GM19035 (cell line): ENCODE measurements at regions not wholly inside any gene's neighbourhood (a gene's known extent, or its start where the extent isn't known, plus 50 kb on each side); places are given as distances from the start of the nearest gene placed in this dataset.

Source experiments
- ATAC-seq: cut with Tn5 transposase; IDR thresholded peaks from one replicate; pipeline ENCODE4 v1.9.1; 2021; ENCODE audit not compliant: unreplicated experiment

GRCh38 chr11:116698080-116698479 is 74.7 kb downstream of the BUD13 start:
- ATAC-seq, result no peak

- ATAC-seq, result no peak
These were observed 75.1 kb downstream of the BUD13 start for GRCh38 chr11:116697639-116698038.

- no peak for ATAC-seq
These were observed 75.8 kb downstream of the BUD13 start for GRCh38 chr11:116697011-116697410.

- no peak for ATAC-seq
These were observed 76.3 kb downstream of the BUD13 start for GRCh38 chr11:116696381-116696941.

- no peak for ATAC-seq
These were observed 77.0 kb downstream of the BUD13 start for GRCh38 chr11:116695657-116696254.

- no peak for ATAC-seq
These were observed 77.8 kb downstream of the BUD13 start for GRCh38 chr11:116694815-116695590.

- no peak for ATAC-seq
These were observed 78.5 kb downstream of the BUD13 start for GRCh38 chr11:116694349-116694725.

- ATAC-seq, result no peak
These were observed 79.0 kb downstream of the BUD13 start for GRCh38 chr11:116693593-116694348.

GRCh38 chr11:116693102-116693570 is 79.7 kb downstream of the BUD13 start:
- ATAC-seq, result no peak

- ATAC-seq, result no peak
These were observed 80.3 kb downstream of the BUD13 start for GRCh38 chr11:116692318-116693101.

GRCh38 chr11:116691771-116692177 is 81.0 kb downstream of the BUD13 start:
- no peak for ATAC-seq

- no peak for ATAC-seq
These were observed 82.2 kb downstream of the BUD13 start for GRCh38 chr11:116690611-116691010.

- ATAC-seq, result no peak
These were observed 83.2 kb downstream of the BUD13 start for GRCh38 chr11:116689413-116690127.

- ATAC-seq, result no peak
These were observed 84.6 kb downstream of the BUD13 start for GRCh38 chr11:116688202-116688540.

- no peak for ATAC-seq
These were observed 85.2 kb downstream of the BUD13 start for GRCh38 chr11:116687458-116688201.

GRCh38 chr11:116686866-116687265 is 85.9 kb downstream of the BUD13 start:
- no peak for ATAC-seq

- no peak for ATAC-seq
These were observed 88.8 kb downstream of the BUD13 start for GRCh38 chr11:116683982-116684381.

GRCh38 chr11:116680349-116681125 is 92.2 kb downstream of the BUD13 start:
- no peak for ATAC-seq

- ATAC-seq, result no peak
These were observed 93.9 kb downstream of the BUD13 start for GRCh38 chr11:116678887-116679286.
